ENCODE measurements at regions not wholly inside any gene's neighbourhood (a gene's known extent, or its start where the extent isn't known, plus 50 kb on each side); places are given as distances from the start of the nearest gene placed in this dataset.

DNA sequence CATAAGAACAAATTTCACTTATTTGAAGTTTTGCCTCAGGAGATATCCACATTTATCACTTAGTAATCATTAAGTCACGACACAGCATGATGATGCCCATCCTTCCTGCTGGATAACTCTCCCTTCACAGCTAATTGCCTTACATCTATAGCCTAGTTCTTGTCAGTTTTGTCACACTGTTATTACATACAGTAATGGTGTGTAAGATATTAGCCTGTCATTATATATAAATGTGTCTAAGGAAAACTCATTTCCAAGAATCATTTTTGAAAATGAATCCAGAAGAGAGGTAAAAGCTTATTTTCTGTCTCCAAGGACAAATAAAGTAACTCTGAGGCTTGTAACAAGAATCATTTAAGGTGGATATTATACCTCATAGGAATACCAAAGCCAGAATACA, 193.2 kb upstream of the ARID2 start:
- FAIRE-seq (no peak), DNase-seq (ENCODE audit: insufficient read length, low spot score) (no peak)
- TF ChIP-seq, protein P1, sequence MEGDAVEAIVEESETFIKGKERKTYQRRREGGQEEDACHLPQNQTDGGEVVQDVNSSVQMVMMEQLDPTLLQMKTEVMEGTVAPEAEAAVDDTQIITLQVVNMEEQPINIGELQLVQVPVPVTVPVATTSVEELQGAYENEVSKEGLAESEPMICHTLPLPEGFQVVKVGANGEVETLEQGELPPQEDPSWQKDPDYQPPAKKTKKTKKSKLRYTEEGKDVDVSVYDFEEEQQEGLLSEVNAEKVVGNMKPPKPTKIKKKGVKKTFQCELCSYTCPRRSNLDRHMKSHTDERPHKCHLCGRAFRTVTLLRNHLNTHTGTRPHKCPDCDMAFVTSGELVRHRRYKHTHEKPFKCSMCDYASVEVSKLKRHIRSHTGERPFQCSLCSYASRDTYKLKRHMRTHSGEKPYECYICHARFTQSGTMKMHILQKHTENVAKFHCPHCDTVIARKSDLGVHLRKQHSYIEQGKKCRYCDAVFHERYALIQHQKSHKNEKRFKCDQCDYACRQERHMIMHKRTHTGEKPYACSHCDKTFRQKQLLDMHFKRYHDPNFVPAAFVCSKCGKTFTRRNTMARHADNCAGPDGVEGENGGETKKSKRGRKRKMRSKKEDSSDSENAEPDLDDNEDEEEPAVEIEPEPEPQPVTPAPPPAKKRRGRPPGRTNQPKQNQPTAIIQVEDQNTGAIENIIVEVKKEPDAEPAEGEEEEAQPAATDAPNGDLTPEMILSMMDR (IDR thresholded peaks at IDR 0.05; ENCODE audit: insufficient read depth, missing control alignments), result no peak

DNA sequence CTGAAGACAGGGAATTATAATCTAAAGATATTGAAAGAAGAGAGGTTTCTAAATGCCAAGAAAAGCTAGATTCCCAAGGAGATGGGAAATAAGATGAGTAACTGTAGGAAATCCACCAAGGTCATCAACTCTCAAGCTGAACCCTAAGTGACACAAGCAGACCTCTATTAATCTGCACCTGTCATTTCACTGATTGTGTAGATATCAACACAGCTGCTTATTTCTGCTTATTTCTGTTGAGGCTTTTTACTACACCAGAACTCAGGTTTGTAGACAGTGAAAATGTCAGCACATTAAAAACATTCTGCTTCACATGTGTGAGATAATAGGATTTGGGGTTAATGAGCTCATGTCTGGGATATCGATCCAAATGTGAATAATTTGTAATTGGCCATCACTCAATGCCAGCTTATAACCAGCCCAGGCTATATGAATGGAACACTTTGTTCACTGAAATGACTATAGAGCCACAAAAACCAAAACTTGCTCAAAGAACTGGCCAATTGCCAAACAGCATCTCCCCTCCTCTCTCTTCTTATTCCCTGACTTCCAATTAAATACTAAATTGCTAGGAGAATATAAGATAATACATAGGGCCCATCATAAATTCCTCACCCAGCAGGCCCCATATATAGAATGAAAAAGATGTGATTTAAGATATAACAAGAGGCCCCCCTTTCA, 188.7 kb upstream of the ARID2 start:
- TF ChIP-seq, protein P1 (IDR thresholded peaks at IDR 0.05; ENCODE audit: insufficient read depth, missing control alignments), result no peak
- FAIRE-seq (peak; percentile 46), DNase-seq (ENCODE audit: insufficient read length, low spot score) (no peak)

DNA sequence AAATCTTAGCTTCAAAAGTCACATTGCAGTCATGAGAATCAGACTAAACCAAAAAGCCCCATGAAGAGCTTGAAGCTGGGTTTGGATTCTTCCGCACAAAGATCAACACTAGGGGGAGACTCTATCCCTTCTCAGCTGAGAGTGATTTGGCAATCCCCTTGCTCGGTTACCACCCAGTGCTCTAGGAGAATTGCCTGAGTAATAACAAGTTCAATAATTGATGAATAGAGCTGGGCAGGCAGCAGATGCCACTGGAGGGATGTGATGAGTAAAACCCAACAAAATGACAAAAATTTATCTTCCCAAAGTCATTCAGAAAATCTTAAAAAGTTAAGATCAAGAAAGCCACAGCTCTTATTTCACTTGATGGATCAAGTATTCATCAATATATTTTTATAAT, 185.6 kb upstream of the ARID2 start:
- DNase-seq (ENCODE audit: insufficient read length, low spot score) (peak; percentile 24), FAIRE-seq (peak; percentile 51)
- TF ChIP-seq, protein P1 (IDR thresholded peaks at IDR 0.05; ENCODE audit: insufficient read depth, missing control alignments), result peak; percentile 78

DNA sequence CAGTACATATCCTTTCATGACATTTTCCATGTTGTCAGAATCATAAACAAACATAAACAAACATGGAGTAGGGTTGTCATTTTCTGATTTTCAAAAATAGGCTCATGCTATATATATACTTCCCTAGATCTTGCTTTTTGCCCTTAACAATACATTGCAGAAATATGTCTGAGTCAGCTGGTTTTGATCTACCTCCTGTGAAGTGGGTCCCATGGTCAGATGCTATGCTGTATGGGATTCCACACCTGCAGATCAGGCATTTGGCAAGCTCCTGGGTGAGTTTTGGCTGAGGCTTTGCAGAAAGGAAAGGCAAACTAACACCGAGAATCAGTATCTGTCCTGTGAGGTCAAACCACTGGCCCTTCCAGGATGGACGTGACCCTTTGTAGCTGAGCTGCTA, 183.0 kb upstream of the ARID2 start:
- DNase-seq (ENCODE audit: insufficient read length, low spot score) (no peak), FAIRE-seq (no peak)
- TF ChIP-seq, protein P1 (IDR thresholded peaks at IDR 0.05; ENCODE audit: insufficient read depth, missing control alignments), result no peak

DNA sequence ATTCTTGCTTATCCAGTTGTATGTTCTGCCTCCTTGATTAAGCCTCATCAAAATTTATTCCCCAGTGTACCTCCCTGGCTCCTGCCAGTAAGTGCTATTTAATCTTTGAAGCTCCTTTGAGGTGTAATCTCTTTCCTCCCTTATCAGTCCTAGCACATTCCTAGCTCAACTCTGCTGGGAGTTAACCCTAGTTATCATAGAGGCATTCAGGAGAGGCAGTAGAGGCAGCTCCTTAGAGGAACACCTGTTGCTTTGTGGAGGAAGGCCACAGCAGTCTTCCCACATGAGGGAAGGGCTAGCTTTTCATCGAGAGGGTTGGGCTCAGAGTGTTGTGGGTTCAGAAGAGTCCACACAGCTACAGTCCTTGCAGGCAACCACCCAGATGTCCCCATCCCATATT, 182.4 kb upstream of the ARID2 start:
- DNase-seq (ENCODE audit: insufficient read length, low spot score) (no peak), FAIRE-seq (no peak)
- TF ChIP-seq, protein P1 (IDR thresholded peaks at IDR 0.05; ENCODE audit: insufficient read depth, missing control alignments), result no peak

DNA sequence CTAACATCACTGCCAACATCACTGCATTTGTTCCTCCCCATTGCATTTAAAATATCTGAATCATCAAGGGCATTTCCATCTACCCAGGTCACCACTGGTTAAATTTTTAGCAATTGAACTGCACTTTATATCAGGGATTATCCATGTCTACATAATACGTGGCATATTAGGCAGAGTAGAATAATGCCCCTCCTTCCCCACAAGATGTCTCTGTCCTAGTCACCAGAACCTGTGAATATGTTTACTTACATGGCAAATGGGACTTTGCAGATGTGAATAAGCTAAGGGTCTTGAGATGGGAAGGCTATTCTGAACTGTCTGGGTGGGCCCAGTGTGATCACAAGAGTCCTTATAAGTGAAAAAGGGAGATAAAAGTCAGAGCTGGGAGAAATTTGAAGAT, 181.7 kb upstream of the ARID2 start:
- TF ChIP-seq, protein P1 (IDR thresholded peaks at IDR 0.05; ENCODE audit: insufficient read depth, missing control alignments), result no peak
- no peak for DNase-seq (ENCODE audit: insufficient read length, low spot score)
- no peak for FAIRE-seq

DNA sequence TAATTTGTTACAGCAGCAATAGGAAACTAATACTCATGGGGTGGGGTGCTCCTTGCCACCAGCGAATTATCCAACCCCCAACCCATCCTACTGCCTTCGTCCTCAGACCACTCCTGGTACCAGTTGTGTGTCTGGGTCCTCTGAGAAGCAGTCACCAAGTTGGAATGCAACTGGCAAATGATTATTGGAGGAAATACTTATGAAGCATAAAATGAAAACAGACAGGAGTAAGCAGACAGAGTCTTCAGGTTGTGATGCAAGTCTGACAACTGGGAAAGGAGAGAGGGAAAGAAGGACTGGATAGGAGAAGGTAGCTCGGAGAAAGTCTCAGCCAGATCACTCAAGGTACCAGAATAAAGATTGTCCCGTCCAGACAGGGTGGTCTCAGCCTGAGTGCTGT, 181.1 kb upstream of the ARID2 start:
- FAIRE-seq (no peak), DNase-seq (ENCODE audit: insufficient read length, low spot score) (no peak)
- TF ChIP-seq, protein P1 (IDR thresholded peaks at IDR 0.05; ENCODE audit: insufficient read depth, missing control alignments), result no peak

All from D721Med (cell line).